Gastrocnemius medialis (tissue), 4 donors: ENCODE measurements at regions not wholly inside any gene's neighbourhood (a gene's known extent, or its start where the extent isn't known, plus 50 kb on each side); places are given as distances from the start of the nearest gene placed in this dataset.

Experiments used
- ATAC-seq, 2 donors: fragments of 150-250 bp; one replicate each; pipeline ENCODE4 v1.9.1; 2016
- DNase-seq, 2 donors: peaks; one replicate each; pipeline ENCODE4 v3.0.0-alpha.2; 2019
- H3K27ac ChIP-seq, 4 donors: fragments of 200-600 bp; sonication (generic); 1 replicate in 1 of 4; 2 replicates in 3 of 4; pipeline ENCODE4 v1.5.1; 2016 to 2018; ENCODE audit warnings: mild to moderate bottlenecking in 2 of 4, moderate library complexity in 1 of 4
- H3K27me3 ChIP-seq, 3 donors: fragments of 200-600 bp; sonication (generic) in 2 of 3; 1 replicate in 1 of 3; 2 replicates in 2 of 3; pipeline versions ENCODE4 v1.5.1 to v1.6.0; 2016 to 2019; ENCODE audit warnings: mild to moderate bottlenecking in 1 of 3, moderate library complexity in 1 of 3
- H3K36me3 ChIP-seq, 2 donors: fragments of 200-600 bp; sonication (generic) in 1 of 2; one replicate each; pipeline ENCODE4 v1.5.1; 2017 to 2018
- H3K4me1 ChIP-seq, 2 donors: fragments of 200-600 bp; sonication (generic) in 1 of 2; one replicate each; pipeline ENCODE4 v1.5.1; 2016 to 2017; ENCODE audit warnings: mild to moderate bottlenecking in 2 of 2
- H3K4me3 ChIP-seq, 4 donors: fragments of 200-600 bp; sonication (generic) in 3 of 4; 1 replicate in 1 of 4; 2 replicates in 3 of 4; pipeline ENCODE4 v1.5.1; 2016 to 2019; ENCODE audit warnings: mild to moderate bottlenecking in 2 of 4
- H3K9me3 ChIP-seq, 3 donors: fragments of 200-600 bp; sonication (generic) in 2 of 3; 1 replicate in 1 of 3; 2 replicates in 2 of 3; pipeline ENCODE4 v1.5.1; 2016 to 2019
- POLR2A ChIP-seq, 2 donors: fragments of 450-650 bp; IDR thresholded peaks; one replicate each; pipeline ENCODE4 v1.6.1; 2017; ENCODE audit warnings: antibody characterized with exemption in 2 of 2, mild to moderate bottlenecking in 2 of 2, moderate library complexity in 2 of 2
- in situ Hi-C, 4 donors: fragments of 200-750 bp; cut with MboI; loops; one replicate each; pipeline versions ENCODE4 v1.15.0 to v1.8.0; 2017; ENCODE audit warnings: low sequenced_read_pairs in 4 of 4
- intact Hi-C: fragments of 100-400 bp; cut with DNase I; formaldehyde crosslinking; loops from one replicate; pipeline ENCODE4 v1.15.1; 2023; ENCODE audit warnings: low total_unique reads
- TF ChIP-seq, protein P1 (sequence below), 5 experiments: fragments of 450-650 bp in 3 of 5; fragments of 200-600 bp in 2 of 5; sonication (generic) in 2 of 5; IDR thresholded peaks in 4 of 5; conservative IDR thresholded peaks in 1 of 5; 1 replicate in 4 of 5; 2 replicates in 1 of 5; pipeline ENCODE4 v1.5.1; 2016 to 2019; ENCODE audit warnings: antibody characterized with exemption in 5 of 5, mild to moderate bottlenecking in 3 of 5, moderate library complexity in 3 of 5

DNA sequence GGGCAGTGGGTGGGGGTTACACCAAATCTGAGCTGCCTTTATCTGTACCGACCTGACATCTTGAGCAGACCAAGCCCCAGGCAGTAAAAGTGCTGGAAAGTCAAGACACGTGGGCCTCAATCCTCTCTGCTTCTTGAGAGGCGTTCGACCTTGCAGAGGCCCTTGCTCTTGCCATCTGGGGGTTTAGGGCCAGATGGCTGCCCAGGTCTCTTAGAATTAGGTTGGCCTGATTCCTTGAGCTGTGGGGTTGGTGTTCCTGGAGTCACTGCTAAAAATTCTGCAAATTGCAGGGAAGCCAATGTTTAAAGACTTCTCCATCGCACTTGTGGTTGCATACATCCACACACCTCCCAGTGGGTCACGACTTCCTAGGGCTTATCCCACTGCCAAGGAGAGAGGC lies 238.2 kb upstream of the ASIC2 start:
- H3K36me3 ChIP-seq: no peaks in the 10 kb centered on the region
- DNase-seq (no peak), ATAC-seq (no peak)
- TF ChIP-seq, protein P1, sequence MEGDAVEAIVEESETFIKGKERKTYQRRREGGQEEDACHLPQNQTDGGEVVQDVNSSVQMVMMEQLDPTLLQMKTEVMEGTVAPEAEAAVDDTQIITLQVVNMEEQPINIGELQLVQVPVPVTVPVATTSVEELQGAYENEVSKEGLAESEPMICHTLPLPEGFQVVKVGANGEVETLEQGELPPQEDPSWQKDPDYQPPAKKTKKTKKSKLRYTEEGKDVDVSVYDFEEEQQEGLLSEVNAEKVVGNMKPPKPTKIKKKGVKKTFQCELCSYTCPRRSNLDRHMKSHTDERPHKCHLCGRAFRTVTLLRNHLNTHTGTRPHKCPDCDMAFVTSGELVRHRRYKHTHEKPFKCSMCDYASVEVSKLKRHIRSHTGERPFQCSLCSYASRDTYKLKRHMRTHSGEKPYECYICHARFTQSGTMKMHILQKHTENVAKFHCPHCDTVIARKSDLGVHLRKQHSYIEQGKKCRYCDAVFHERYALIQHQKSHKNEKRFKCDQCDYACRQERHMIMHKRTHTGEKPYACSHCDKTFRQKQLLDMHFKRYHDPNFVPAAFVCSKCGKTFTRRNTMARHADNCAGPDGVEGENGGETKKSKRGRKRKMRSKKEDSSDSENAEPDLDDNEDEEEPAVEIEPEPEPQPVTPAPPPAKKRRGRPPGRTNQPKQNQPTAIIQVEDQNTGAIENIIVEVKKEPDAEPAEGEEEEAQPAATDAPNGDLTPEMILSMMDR (IDR thresholded peaks at IDR 0.05 in 4 of 5, conservative IDR thresholded peaks at IDR 0.05 in 1 of 5): no peak
- no peak for TF ChIP-seq POLR2A (IDR thresholded peaks at IDR 0.05)
- H3K27ac ChIP-seq: no peak overlapping the region
- intact Hi-C loops: no loop called here
- no peaks in the 10 kb centered on the region for H3K4me1 ChIP-seq
- in situ Hi-C loops: loop anchor here in 1 of 4 donors (10.0 kb wide), 1 partner anchor 63 kb away; no protein-coding TSS in a partner anchor
- H3K27me3 ChIP-seq: no peaks in the 10 kb centered on the region
- no peaks in the 10 kb centered on the region for H3K9me3 ChIP-seq
- no peak overlapping the region for H3K4me3 ChIP-seq

- in situ Hi-C loops: loop anchor here in 1 of 4 donors (10.0 kb wide), 1 partner anchor 61 kb away; no protein-coding TSS in a partner anchor
- no peak for DNase-seq
- H3K4me1 ChIP-seq: no peaks in the 10 kb centered on the region
Observed at GRCh38 chr17:33534087-33534486, 241.0 kb upstream of the ASIC2 start.

GRCh38 chr17:33545124-33545523 lies 252.0 kb upstream of the ASIC2 start:
- TF ChIP-seq, protein P1 (IDR thresholded peaks at IDR 0.05 in 4 of 5, conservative IDR thresholded peaks at IDR 0.05 in 1 of 5): no peak
- TF ChIP-seq POLR2A (IDR thresholded peaks at IDR 0.05): no peak
- Histone ChIP-seq H3K27ac (no peak overlapping the region), H3K4me1 (no peaks in the 10 kb centered on the region), H3K36me3 (no peaks in the 10 kb centered on the region), H3K27me3 (no peaks in the 10 kb centered on the region), H3K9me3 (no peaks in the 10 kb centered on the region), H3K4me3 (no peak overlapping the region)
- in situ Hi-C loops: no loop called here
- DNase-seq (no peak), ATAC-seq (no peak)
- intact Hi-C loops: no loop called here

More at GRCh38 chr17:33534087-33534486, 241.0 kb upstream of the ASIC2 start:
- no peaks in the 10 kb centered on the region for H3K36me3 ChIP-seq
- no peaks in the 10 kb centered on the region for H3K27me3 ChIP-seq
- no peak overlapping the region for H3K27ac ChIP-seq
- intact Hi-C loops: no loop called here
- no peak for ATAC-seq
- H3K9me3 ChIP-seq: no peaks in the 10 kb centered on the region
- no peak for TF ChIP-seq POLR2A (IDR thresholded peaks at IDR 0.05)
- TF ChIP-seq, protein P1 (IDR thresholded peaks at IDR 0.05 in 4 of 5, conservative IDR thresholded peaks at IDR 0.05 in 1 of 5): no peak
- H3K4me3 ChIP-seq: no peak overlapping the region

- in situ Hi-C loops: no loop called here
- H3K27me3 ChIP-seq: no peaks in the 10 kb centered on the region
Observed at GRCh38 chr17:33550261-33550660, 257.2 kb upstream of the ASIC2 start.

More at GRCh38 chr17:33550261-33550660, 257.2 kb upstream of the ASIC2 start:
- Histone ChIP-seq H3K36me3 (no peaks in the 10 kb centered on the region), H3K9me3 (no peaks in the 10 kb centered on the region), H3K4me3 (no peak overlapping the region), H3K4me1 (no peaks in the 10 kb centered on the region), H3K27ac (no peak overlapping the region)
- no peak for TF ChIP-seq POLR2A (IDR thresholded peaks at IDR 0.05)
- TF ChIP-seq, protein P1 (IDR thresholded peaks at IDR 0.05 in 4 of 5, conservative IDR thresholded peaks at IDR 0.05 in 1 of 5): no peak
- DNase-seq (no peak), ATAC-seq (no peak)
- intact Hi-C loops: no loop called here
